HG02588 (cell line): ENCODE measurements at regions not wholly inside any gene's neighbourhood (a gene's known extent, or its start where the extent isn't known, plus 50 kb on each side); places are given as distances from the start of the nearest gene placed in this dataset.

Experiments
- ATAC-seq: cut with Tn5 transposase; IDR thresholded peaks from one replicate; pipeline ENCODE4 v1.9.1; 2021; ENCODE audit warnings: mild to moderate bottlenecking, moderate library complexity; ENCODE audit not compliant: unreplicated experiment

DNA sequence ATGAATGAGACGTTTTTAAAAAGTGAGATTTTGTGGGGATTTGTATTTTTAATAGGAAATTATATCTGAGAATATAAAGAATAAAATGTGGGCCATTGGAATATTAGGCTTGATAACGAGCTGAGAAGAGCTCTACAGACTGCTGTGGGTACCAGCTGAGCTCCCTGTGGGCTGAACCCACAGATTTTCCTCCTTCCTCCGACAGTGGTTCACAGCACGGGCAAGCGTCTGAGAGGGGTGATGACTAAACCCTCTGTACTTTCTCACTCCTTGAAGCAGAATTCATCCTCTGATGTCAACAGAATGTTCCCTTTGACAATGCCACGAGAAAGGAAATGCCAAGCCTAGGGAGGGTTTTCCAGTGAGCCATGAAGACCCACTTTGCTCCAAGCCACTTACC lies 102.7 kb upstream of the AJAP1 start:
- ATAC-seq, result no peak

DNA sequence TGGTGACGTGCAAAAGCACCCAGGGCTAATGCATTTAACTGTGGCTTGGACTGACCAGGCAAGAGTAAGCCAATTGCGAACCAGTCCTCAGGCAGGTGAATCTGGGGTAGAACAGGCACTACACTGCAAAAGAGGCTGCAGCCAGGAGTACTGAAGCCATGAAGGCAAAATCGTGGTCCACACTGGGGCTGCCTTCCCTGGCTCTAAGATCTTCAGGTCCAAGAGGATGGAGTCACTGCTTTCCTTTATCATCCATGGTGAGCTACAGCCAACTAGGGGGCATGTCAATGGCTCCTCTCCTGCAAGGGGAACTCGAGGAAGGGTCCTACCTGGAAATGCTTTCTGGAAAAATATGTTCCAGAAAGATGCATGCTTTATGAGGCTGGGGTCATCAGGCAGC lies 100.6 kb upstream of the AJAP1 start:
- ATAC-seq, result no peak

DNA sequence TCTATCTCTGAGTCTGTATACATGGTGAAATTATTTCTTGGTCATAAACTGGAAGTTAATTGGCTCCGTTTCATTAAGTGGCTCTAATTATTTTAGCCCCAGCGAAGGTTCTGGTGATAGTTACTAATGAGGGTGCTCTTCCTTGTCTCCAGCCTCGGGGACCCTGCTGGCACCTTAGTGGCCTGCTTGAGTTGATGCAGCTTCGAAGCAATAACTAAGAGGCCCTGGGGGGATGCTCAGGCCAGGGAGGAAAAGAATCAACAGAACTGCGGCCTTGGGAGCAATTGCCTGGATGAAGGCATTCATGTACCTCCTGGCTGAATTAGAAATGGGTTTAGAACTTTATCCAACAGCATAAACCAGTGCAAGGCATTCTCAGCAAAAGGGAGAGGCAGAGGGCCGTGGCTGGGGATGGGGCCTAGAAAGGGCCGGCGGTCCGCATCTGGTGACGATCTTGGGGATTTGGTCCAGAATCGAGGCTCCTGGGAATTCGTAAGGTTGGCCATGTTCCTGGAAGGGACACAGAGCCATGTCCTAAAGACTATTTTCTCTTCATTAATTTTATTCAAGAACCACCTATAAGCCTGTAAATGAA lies 100.0 kb upstream of the AJAP1 start:
- no peak for ATAC-seq

DNA sequence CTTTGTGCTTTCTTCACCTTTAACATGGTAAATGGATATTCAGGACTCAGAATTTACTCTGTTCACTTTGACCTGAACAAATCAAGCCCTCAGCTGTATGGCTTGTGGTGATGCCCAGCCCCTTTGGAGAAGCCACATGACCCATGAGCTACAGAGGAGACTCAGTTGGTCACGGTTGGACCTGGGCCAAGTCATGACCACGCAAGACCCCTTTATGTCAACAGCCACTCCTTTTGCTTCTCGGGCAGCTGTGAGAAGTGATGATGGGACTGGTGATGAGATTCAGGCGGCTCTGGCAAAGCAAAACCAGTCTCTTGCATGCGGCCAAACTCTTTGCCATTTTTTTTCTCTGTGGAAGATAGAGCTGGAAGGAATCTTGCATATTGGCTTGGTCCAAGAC lies 96.5 kb upstream of the AJAP1 start:
- ATAC-seq, result no peak

DNA sequence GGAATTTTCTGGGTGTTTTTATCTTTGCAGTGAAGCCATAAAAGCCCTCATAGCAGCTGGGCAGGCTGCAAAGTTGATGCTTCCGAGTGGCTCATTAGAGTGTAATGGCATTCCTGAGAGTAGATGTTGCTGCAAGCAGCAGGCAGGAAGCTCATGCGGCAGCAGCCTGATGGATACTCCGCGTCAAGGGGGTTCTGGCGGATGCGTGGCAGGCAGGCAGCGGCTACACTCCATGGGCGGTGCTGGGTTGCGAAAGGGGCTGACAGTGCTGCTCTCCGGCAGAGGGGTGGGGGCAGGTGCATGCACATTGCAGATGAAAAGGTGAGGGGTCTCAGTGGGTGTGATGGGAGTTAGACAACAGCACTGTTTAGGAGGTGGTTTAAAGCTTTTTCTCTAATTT lies 93.2 kb upstream of the AJAP1 start:
- no peak for ATAC-seq

DNA sequence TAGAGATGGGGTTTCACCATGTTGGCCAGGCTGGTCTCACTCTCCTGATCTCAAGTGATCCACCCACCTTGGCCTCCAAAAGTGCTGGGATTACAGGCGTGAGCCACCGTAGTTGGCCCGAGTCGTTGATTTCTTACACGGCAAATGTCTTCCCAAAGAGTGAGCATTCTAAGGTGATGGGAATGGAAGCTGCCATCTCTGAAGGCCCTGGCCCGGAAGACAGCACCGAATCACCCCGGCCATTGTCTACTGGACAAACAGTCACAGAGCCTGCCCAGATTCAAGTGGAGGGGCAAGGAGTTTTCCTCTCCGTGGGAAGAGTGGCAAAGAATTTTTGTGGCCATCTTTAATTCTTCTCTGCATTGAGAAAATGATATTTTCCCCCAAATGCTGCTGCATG lies 92.1 kb upstream of the AJAP1 start:
- ATAC-seq, result no peak

DNA sequence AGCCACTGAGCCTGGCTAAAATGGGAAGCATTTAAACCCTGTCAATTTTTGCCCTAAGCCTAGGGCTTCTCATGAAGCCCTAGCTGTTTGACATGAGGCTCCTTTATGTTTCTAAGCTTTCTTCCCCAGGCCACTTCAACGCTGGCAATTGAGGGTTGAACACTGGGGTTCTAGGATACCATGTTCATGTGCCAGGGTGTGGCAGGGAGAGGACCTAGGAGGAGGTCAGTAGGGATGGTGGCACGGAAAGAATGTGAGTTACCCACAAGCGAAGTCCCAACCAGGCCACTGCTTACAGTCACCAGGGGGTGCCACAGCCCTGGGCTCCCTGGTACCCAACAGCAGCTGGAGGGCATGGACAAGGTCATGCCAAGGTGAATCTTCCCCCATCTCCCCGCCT lies 90.8 kb upstream of the AJAP1 start:
- no peak for ATAC-seq

DNA sequence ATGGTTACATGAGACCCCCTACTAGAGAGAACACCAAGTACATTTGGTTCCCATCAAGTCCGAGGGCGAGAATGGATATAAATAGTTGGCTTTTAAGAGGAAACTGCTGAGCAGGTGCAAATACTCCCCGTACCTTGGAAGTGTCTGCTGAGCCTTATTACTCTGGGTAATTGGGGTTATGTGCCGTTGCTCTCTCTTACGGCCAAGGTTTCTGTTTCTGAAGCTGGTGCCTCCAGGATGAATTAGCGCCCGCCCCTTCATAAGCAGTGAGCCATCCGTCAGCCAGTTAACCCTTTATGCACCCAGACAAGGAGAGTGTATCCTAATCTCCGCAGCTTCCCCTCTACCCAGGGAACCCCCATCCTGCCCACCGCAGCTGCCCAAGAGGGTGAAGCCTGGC lies 90.4 kb upstream of the AJAP1 start:
- no peak for ATAC-seq

DNA sequence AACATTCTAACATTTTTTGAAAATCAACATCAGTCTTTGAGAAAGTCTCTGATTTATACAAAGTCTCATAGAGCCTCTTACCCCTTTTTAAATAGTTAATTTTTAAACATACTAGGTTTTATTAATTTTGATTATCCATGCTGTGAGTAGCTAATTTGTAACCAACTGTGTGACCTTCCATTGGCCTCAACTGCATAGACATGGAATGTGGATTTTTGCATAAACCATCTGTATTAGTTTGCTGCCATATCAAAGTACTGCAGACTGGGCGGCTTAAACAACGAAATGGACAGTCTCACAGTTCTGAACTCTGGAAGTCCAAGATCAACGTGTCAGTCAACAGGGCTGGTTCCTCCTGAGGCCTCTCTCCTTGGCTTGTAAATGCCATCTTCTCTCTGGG lies 89.2 kb upstream of the AJAP1 start:
- ATAC-seq, result no peak

DNA sequence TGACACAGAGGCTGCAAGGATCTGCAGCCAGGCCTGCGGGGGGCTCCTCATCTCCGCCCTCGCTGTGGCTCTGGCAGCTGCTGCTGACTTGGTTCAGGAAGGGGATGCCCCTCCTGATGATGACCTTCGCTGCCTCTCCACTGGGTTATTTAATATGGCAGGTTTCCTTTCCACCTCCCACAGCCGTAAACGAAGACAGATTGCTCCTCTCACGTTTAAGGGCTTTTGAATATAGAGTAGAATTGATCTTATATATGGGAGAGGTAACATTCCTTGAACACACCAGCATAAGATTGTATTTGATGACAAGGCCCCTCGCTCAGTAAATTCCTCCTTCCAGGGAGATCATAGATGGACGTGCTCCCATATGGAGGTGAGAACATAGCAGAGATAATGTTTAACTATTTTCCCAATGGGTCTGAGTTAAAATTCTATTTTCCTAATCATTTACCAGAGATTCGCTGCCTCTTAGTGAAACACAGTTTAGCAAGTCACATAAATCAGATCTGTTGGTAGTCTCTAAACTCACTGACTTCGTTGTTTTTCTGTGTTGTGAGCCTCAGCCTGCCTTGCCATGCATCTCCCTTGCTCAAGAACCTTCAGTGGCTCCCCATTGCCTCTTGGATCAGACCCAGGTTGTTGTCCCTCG lies 88.5 kb upstream of the AJAP1 start:
- ATAC-seq, result no peak

DNA sequence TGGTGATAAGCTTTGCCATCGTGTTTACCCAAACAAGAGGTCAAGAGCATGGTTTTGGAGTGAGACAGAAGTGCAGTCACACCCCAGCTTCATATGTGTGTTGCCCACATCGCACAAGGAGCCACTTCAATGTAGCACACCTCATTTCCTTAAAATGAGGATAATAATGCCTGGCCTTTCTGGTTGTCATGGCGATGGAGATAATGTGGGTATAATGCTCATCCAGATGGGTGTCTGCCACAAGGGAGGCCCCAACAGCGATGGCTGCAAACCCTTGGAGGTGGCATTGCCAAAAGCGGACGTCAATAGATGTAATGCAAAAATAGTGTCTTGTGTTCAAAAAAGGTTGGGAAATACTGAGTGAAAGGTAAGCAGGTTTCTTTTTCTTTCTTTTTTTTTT lies 83.1 kb upstream of the AJAP1 start:
- ATAC-seq, result no peak

DNA sequence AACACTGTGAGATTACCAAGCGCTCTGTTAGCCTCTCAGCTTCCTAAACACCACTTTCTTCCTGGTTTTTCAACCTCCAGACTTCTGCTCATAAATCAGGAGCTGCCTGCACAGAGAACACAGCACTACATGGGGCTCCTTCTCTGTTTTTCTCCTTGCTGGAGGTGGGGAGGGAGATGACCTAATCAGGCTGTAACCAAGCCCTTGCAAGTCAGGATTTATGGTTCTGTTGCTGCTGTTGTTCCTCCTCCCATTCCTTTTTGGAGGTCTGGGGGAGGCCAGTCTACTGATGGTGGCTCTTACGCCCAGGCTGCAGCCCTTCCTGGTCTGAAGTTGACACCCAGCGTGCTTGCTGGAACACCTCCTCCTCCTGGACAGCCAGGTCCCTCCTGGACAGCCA lies 80.9 kb upstream of the AJAP1 start:
- no peak for ATAC-seq

DNA sequence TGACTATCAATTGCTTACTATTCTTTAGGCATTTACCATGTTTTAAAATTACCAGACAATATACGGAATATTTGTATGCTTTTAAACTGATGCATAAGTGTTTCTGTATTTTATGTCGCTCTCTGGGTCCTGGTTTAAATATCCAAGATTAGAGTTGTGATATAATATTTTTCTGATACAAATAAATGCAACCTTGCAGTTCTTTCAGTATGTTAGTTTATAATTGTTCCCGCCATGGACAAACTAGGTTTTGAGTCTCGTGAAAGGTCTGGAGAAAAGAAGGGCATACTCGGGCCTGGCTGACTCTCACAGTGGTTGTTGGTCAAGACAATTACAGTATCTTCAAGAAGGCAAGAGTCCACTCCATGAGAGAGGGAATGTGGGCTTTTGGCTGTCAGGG lies 72.6 kb upstream of the AJAP1 start:
- ATAC-seq, result no peak

DNA sequence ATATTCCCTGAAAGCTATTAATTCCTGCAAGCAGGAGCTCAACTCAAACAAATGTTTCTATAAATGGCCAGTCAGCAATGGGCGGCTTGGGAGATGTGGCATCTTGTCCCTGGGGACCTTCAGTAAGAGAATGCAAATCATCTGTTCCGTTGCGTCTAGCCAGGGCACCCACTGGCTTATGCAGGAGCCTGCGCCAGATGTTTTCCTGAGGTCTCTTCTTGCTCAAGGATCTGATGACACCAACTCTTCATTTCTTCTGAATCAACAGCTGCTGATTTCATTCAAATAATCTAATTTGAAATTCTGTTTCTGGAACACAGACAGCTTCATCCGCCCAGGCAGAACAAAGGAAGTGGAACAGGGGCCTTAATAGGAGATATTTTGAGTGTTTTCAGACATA lies 70.0 kb upstream of the AJAP1 start:
- no peak for ATAC-seq

DNA sequence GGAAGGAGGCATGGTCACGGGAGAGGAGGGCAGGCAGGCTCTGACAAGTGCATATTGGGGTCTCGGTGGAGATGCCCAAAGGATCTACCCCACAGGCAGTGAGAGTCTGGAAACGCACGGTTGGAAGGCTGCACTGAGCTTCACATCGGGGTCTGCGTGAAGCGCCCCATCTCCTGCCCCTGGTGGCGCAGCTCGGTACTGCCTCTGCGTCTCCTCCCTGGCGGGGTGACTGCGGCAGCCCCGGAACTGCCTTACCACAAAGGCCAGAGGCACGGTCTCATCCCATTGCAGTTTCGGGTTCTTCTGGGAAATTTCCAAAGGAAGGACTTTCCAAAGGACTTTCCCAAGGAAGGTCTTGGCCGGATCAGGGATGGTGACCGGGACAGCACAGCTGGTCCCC lies 69.2 kb upstream of the AJAP1 start:
- no peak for ATAC-seq

DNA sequence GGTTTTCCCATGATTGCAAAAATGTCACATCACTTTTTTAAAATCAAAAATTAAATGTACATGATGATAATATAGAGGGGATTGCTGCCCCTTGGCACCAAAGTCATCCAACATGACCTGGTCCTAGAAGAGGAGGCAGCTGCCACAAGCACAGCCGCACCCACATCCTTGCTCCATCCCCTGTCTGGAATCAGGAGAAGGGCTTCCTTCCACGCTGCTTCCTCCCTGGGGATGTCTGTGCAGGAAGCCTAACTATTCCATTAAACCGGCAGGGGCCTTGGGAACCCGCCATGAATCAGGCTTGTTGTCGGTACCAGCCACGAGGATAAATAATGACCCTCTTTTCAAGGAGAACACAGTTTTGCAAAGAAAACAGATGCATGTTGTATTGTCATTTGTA lies 68.7 kb upstream of the AJAP1 start:
- ATAC-seq, result no peak

DNA sequence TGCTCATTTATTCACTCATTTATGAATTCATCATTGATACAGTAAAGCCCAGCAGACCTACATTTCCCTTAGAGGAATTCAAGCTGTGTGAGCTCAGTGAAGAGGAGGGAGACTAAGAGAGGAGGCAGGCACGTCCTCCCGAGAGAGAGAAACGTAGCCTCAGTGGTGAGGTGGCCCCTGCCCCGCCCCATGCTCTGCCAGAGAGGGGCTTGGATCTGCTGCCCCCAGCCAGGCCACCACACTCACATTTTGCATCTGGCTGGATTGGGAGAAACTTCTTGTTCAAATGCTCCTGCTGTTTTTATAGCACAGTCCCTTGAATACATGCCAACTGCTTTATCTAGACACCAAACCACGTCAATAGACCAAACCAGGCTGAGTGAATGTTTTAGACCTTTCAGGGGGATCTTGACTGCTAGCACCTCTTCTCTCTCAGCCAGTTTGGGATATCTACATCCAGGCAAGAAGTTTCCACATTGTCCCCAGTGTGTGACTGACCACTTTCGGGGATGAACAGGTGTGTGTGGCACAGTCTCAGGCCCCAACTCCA lies 67.7 kb upstream of the AJAP1 start:
- ATAC-seq, result no peak

DNA sequence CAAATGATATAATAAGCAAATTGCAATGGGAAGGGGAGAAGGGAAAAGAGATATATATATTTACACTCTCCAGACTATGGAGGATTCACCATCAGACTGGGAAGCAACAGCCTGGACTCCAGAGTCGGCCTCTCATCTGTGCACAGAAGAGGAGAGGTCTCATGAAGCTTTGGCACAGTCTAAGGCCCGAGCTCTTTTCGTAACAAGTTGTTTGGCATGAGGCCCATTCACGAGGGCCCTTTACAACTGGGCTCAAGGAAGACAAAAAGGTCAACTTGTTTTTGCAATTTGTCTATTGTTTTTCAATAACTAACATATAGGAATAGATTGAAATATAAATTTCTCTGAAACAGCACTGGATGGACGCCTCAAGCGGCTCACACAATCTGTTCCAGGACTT lies 66.7 kb upstream of the AJAP1 start:
- no peak for ATAC-seq

DNA sequence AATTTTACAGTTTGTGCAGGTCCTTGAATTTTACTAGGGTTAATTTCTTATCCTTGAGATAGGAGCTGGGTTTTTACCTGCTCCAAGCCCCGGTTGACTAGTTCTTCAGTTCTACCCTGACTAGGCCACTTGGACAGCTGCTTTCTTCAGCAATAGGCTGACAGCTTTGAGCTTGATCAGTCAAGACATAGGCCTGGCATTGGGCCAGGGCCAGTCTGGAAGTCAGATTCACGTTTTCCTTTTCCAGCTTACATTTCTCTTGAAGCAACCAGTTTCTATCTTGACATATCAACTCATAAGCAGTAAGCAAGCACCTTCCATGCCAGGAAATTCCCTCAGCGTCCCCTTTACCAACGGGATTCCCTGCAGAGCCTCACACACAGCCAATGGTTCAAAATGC lies 63.7 kb upstream of the AJAP1 start:
- no peak for ATAC-seq

DNA sequence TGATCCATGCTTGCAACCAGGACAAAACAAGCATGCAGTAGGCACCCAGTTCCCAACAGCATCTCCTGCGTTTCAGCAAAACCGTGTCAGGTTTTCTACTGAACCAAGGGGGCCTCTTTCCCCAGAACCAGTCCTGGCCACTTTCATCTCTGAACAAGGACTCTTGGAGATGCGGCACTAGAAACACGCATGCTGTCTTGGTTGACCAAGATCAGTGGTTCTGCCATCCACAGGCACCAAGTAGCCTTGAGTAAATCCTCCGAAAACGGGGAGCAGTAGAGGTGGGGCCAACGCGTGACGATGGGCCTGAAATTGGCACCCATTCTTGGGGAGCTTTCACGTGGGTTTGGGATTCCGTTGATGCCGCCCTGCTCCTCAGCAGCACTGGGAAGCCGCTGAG lies 62.5 kb upstream of the AJAP1 start:
- no peak for ATAC-seq

DNA sequence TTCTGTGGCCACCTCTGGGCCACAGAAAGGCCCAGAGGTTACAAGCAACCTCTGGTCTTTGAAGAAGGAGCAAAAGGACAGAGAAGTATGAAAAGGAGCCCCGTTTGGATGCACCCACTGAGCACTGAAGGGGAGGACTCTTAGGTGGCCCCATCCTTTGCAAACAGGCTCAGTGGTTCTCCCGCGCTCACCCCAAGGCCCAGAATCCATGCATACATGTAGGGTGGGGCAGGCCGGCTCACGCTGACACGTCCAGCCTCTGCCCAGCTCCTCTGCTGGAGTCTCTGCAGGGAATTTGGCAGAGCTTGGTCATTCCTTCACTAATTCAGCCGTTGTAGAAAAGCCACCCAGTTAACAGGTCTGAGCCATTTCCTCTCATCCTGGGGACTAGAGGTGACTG lies 61.3 kb upstream of the AJAP1 start:
- ATAC-seq, result no peak

DNA sequence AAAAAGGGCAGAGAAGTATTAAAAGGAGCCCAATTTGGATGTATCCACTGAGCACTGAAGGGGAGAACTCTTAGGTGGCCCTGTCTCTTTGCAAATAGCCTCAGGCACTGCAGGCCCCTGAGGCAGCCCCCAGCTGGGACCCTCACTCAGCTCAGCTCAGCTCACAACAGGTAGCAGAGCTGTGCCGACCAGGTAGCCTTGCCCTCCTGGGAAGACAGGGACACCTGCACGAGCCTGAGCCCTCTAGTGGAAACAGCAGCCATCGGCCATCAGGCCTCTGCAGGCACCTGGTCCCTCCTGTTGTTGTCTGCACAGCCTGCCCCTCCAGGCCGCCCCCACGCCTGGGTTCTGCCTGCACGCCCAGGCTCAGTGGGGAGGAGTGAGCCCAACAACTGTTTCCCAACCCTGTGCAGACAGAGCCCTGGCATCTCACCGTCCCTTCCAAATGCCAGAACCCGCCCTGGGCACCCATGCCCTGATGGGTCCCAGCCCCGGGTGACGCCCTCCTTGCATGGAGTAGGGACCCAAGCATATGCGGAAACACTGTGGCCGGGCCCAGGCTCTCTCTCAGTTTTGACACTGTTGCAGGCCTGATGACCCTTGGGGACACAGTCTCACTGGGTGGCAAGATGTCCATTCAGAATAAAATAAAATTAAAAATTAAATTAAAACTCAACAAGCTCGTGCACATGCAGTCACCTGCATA lies 60.0 kb upstream of the AJAP1 start:
- no peak for ATAC-seq
